ENCODE measurements at regions not wholly inside any gene's neighbourhood (a gene's known extent, or its start where the extent isn't known, plus 50 kb on each side); places are given as distances from the start of the nearest gene placed in this dataset.

DNA sequence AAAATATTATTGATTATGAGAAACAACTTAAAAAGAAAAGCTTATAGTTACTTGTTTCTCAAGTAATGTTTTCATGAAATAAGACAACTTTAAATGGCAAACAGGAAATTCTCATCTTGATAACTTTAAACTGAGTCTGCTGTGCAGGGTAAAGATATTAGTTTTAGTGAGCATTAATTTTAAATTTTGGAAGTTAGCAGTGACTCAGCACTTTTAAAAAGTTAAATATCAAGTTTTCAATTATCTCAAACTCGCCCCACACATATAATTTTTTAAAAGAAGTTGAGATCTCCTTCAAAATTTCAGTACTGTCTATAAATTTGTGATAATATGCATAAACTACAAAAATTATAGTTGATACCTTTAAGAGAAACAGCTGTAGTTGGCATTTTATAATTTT is 337.3 kb upstream of the NT5E start:
- TF ChIP-seq ZNF610 (tag by site-specific recombination; IDR thresholded peaks at IDR 0.05; ENCODE audit: borderline replicate concordance) (no peak), ZNF600 (tag by site-specific recombination; IDR thresholded peaks at IDR 0.05) (no peak), ZNF677 (tag by site-specific recombination; IDR thresholded peaks at IDR 0.05) (no peak), TCF7L2 (IDR thresholded peaks at IDR 0.05; ENCODE audit: borderline replicate concordance, low read depth, low read length) (no peak), ZNF544 (tag by site-specific recombination; IDR thresholded peaks at IDR 0.05) (no peak), KLF7 (tag by site-specific recombination; IDR thresholded peaks at IDR 0.05; ENCODE audit: borderline replicate concordance) (no peak), ZFP37 (tag by site-specific recombination; IDR thresholded peaks at IDR 0.05) (no peak), SCRT1 (tag by site-specific recombination; IDR thresholded peaks at IDR 0.05; ENCODE audit: borderline replicate concordance) (no peak), ZNF324 (tag by site-specific recombination; IDR thresholded peaks at IDR 0.05) (no peak), ZNF23 (tag by site-specific recombination; IDR thresholded peaks at IDR 0.05; ENCODE audit: borderline replicate concordance) (no peak), KLF10 (tag by site-specific recombination; IDR thresholded peaks at IDR 0.05) (no peak), SP7 (tag by site-specific recombination; IDR thresholded peaks at IDR 0.05) (no peak), SP2 (tag by site-specific recombination; IDR thresholded peaks at IDR 0.05) (no peak), ZNF121 (tag by site-specific recombination; IDR thresholded peaks at IDR 0.05) (no peak), ZNF404 (tag by site-specific recombination; IDR thresholded peaks at IDR 0.05) (no peak), ZNF837 (tag by site-specific recombination; IDR thresholded peaks at IDR 0.05) (no peak)
- TF ChIP-seq, protein P1, sequence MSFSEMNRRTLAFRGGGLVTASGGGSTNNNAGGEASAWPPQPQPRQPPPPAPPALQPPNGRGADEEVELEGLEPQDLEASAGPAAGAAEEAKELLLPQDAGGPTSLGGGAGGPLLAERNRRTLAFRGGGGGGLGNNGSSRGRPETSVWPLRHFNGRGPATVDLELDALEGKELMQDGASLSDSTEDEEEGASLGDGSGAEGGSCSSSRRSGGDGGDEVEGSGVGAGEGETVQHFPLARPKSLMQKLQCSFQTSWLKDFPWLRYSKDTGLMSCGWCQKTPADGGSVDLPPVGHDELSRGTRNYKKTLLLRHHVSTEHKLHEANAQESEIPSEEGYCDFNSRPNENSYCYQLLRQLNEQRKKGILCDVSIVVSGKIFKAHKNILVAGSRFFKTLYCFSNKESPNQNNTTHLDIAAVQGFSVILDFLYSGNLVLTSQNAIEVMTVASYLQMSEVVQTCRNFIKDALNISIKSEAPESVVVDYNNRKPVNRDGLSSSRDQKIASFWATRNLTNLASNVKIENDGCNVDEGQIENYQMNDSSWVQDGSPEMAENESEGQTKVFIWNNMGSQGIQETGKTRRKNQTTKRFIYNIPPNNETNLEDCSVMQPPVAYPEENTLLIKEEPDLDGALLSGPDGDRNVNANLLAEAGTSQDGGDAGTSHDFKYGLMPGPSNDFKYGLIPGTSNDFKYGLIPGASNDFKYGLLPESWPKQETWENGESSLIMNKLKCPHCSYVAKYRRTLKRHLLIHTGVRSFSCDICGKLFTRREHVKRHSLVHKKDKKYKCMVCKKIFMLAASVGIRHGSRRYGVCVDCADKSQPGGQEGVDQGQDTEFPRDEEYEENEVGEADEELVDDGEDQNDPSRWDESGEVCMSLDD (tag by site-specific recombination; IDR thresholded peaks at IDR 0.05) = no peak
- TF ChIP-seq, protein P2, sequence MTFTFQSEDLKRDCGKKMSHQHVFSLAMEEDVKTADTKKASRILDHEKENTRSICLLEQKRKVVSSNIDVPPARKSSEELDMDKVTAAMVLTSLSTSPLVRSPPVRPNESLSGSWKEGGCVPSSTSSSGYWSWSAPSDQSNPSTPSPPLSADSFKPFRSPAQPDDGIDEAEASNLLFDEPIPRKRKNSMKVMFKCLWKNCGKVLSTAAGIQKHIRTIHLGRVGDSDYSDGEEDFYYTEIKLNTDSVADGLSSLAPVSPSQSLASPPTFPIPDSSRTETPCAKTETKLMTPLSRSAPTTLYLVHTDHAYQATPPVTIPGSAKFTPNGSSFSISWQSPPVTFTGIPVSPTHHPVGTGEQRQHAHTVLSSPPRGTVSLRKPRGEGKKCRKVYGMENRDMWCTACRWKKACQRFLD (tag by site-specific recombination; IDR thresholded peaks at IDR 0.05) = no peak
- TF ChIP-seq, protein P3, sequence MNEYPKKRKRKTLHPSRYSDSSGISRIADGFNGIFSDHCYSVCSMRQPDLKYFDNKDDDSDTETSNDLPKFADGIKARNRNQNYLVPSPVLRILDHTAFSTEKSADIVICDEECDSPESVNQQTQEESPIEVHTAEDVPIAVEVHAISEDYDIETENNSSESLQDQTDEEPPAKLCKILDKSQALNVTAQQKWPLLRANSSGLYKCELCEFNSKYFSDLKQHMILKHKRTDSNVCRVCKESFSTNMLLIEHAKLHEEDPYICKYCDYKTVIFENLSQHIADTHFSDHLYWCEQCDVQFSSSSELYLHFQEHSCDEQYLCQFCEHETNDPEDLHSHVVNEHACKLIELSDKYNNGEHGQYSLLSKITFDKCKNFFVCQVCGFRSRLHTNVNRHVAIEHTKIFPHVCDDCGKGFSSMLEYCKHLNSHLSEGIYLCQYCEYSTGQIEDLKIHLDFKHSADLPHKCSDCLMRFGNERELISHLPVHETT (tag by site-specific recombination; IDR thresholded peaks at IDR 0.05) = no peak
- Histone ChIP-seq H3K27ac (ENCODE audit: extremely low read depth, low read depth, low read length) (no peak overlapping the region), H3K9me3 (ENCODE audit: control insufficient read depth, insufficient read depth, low read depth, low read length) (no peaks in the 10 kb centered on the region), H3K4me1 (ENCODE audit: control insufficient read depth, insufficient read depth, low read length) (peaks cover 6% of the 10 kb centered on the region; the same call in 1 of the 2 replicates), H3K36me3 (ENCODE audit: control insufficient read depth in 2 of 2, insufficient read depth in 1 of 2, low read length in 2 of 2) (no peaks in the 10 kb centered on the region), H3K4me3 (ENCODE audit: low read depth, low read length) (no peak overlapping the region)
- CTCF ChIA-PET = interaction anchor here (0.6 to 1.1 kb wide), 3 partner anchors 14 to 1581 kb away, joined by 3 to 4 read pairs (median 3); no protein-coding TSS in a partner anchor
- POLR2A ChIA-PET = no interaction called here

DNA sequence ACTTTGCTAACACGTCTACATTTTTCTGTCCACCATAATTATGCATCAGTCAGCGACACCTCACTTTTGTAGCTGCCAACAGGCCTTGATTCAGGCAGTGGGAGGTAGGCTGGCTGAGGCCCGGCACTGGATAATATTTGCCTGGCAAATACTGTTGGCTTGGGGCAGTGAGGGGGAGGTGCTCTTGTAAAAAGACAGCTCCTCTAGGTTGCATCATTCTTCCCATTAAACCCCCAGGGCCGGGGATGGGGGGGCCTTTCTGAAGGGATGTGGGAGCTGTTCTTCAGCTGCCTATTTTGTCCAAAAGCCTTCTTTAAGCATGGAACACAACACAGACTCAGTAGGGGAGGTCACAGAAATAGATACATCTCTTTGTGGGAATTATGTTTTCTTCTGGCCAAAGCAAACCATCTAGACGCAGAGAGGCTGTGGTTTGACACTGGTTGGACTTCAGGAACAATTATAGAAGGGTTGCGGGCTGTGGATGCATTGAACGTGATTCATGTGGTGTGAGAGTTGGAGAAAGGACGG is 338.3 kb upstream of the NT5E start:
- POLR2A ChIA-PET = no interaction called here
- TF ChIP-seq, protein P4, sequence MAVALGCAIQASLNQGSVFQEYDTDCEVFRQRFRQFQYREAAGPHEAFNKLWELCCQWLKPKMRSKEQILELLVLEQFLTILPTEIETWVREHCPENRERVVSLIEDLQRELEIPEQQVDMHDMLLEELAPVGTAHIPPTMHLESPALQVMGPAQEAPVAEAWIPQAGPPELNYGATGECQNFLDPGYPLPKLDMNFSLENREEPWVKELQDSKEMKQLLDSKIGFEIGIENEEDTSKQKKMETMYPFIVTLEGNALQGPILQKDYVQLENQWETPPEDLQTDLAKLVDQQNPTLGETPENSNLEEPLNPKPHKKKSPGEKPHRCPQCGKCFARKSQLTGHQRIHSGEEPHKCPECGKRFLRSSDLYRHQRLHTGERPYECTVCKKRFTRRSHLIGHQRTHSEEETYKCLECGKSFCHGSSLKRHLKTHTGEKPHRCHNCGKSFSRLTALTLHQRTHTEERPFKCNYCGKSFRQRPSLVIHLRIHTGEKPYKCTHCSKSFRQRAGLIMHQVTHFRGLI (tag by site-specific recombination; IDR thresholded peaks at IDR 0.05) = no peak; the same call in 1 of the 2 replicates
- TF ChIP-seq, protein P5, sequence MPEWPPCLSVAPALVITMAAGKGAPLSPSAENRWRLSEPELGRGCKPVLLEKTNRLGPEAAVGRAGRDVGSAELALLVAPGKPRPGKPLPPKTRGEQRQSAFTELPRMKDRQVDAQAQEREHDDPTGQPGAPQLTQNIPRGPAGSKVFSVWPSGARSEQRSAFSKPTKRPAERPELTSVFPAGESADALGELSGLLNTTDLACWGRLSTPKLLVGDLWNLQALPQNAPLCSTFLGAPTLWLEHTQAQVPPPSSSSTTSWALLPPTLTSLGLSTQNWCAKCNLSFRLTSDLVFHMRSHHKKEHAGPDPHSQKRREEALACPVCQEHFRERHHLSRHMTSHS (tag by site-specific recombination; IDR thresholded peaks at IDR 0.05) = no peak
- no peak for TF ChIP-seq KLF8 (tag by site-specific recombination; IDR thresholded peaks at IDR 0.05)
- TF ChIP-seq, protein P6, sequence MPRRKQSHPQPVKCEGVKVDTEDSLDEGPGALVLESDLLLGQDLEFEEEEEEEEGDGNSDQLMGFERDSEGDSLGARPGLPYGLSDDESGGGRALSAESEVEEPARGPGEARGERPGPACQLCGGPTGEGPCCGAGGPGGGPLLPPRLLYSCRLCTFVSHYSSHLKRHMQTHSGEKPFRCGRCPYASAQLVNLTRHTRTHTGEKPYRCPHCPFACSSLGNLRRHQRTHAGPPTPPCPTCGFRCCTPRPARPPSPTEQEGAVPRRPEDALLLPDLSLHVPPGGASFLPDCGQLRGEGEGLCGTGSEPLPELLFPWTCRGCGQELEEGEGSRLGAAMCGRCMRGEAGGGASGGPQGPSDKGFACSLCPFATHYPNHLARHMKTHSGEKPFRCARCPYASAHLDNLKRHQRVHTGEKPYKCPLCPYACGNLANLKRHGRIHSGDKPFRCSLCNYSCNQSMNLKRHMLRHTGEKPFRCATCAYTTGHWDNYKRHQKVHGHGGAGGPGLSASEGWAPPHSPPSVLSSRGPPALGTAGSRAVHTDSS (tag by site-specific recombination; IDR thresholded peaks at IDR 0.05) = no peak
- no peak for TF ChIP-seq ZNF701 (tag by site-specific recombination; IDR thresholded peaks at IDR 0.05)
- TF ChIP-seq ZSCAN16 (tag by site-specific recombination; IDR thresholded peaks at IDR 0.05) = no peak
- TF ChIP-seq ZNF670 (tag by site-specific recombination; IDR thresholded peaks at IDR 0.05; ENCODE audit: low read depth) = no peak

More for the DNA sequence above, 338.3 kb upstream of the NT5E start:
- no peaks in the 10 kb centered on the region for H3K9me3 ChIP-seq (ENCODE audit: control insufficient read depth, insufficient read depth, low read depth, low read length)
- no peak overlapping the region for H3K27ac ChIP-seq (ENCODE audit: extremely low read depth, low read depth, low read length)
- no peaks in the 10 kb centered on the region for H3K36me3 ChIP-seq (ENCODE audit: control insufficient read depth in 2 of 2, insufficient read depth in 1 of 2, low read length in 2 of 2)
- CTCF ChIA-PET = interaction anchor here (0.6 to 1.0 kb wide), 3 partner anchors 61 to 778 kb away, joined by 3 read pairs; no protein-coding TSS in a partner anchor
- peaks cover 6% of the 10 kb centered on the region; the same call in 1 of the 2 replicates for H3K4me1 ChIP-seq (ENCODE audit: control insufficient read depth, insufficient read depth, low read length)
- no peak overlapping the region for H3K4me3 ChIP-seq (ENCODE audit: low read depth, low read length)
